Renal cortical epithelial cell (primary cell): ENCODE measurements at regions not wholly inside any gene's neighbourhood (a gene's known extent, or its start where the extent isn't known, plus 50 kb on each side); places are given as distances from the start of the nearest gene placed in this dataset.
"Not testable (repeated sequence)": the region's sequence is repeated elsewhere in the genome, so short reads cannot be mapped to it uniquely, and the experiment has no call there.

ENCODE experiments used
- DNase-seq: peaks from one replicate; pipeline ENCODE4 v3.0.0-alpha.2; 2011; ENCODE audit warnings: low read depth

DNA sequence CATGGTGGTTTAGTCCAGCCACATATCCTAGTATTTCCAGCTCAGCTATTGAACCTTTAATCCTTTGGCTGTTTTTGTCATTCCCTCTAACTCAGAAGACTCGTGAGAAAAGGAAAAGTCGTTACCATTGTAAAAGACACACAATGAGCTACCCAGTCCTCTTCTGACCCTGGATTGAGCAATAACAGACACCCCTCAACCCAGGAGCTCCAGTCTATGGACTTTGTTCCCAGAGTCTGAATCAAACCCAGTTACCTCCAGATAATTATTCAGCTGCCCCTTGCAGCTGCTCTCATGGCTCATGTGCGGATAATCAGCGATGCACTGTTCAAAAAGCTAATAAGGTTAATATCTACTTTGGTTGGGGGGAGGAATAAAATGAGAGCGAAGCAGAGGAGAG lies 402.4 kb downstream of the BTG1 start:
- no peak for DNase-seq

DNA sequence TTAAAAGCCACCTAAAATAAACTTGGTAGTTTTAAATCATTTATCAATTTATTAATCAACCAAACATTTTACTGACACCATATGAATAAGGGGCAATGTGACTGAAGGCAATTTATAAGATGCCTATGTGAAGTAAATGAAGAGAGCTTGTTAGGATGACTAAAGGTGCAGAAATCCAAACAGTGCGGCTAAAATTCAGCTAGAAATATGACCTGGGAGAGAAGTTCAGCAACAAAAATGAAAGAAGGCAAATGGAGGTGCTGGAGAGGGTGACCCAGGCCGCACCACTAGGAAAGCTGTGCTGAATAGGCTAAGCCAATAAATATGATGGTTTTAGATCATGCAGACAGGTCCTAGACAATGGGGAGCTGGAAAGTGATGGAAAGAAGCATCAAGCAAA lies 403.7 kb downstream of the BTG1 start:
- no peak for DNase-seq

DNA sequence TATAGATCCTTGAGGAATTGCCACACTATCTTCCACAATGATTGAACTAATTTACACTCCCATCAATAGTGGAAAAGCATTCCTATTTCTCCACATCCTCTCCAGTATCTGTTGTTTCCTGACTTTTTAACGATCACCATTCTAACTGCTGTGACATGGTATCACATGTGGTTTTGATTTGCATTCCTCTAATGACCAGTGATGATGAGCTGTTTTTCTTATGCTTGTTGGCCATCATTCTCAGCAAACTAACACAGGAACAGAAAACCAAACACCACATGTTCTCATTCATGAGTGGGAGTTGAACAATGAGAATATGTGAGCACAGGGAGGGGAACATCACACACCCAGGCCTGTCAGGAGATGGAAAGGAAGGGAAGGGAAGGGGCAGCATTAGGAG lies 411.8 kb downstream of the BTG1 start:
- DNase-seq = not testable (repeated sequence)

DNA sequence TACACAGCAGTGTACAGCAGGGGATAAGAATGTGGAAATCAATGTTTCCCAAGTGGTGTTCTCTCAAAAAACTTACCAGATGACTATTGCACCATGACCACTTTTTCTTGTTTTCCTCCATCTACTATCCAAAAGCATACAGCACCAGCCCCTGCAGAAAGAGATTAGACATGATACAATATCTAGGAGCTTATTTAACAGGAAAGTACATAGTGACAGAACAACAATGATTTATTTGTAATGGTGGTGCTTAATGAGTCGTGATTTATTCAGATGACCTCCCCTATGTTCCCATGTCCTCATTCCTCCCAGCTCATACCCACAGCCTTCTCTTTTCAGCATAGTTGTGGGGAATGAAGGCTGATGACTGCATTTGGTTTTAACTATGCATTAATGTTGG lies 413.6 kb downstream of the BTG1 start:
- peak; percentile 54 for DNase-seq

GRCh38 chr12:91729543-91729942 lies 416.1 kb downstream of the BTG1 start:
- no peak for DNase-seq

DNA sequence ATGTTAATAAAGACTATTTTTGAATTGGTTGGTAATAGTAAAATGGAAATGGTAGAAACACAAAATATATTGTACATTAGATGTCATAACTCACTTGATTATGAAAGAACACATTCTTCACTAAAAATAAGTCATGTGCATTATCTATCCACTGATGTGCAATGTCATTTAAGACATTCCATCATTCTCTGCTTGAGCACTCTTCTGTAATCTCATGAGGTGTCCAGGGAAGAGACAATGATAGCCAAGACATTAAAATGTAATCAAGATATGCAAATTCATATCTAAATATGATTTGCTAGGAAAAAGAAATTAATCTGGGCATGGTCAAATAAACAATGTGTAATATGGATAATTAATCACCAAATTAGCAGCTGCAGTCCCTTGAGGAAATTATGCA lies 422.5 kb downstream of the BTG1 start:
- no peak for DNase-seq

- peak; percentile 57 for DNase-seq
These were observed 423.6 kb downstream of the BTG1 start for GRCh38 chr12:91722072-91722471.

DNA sequence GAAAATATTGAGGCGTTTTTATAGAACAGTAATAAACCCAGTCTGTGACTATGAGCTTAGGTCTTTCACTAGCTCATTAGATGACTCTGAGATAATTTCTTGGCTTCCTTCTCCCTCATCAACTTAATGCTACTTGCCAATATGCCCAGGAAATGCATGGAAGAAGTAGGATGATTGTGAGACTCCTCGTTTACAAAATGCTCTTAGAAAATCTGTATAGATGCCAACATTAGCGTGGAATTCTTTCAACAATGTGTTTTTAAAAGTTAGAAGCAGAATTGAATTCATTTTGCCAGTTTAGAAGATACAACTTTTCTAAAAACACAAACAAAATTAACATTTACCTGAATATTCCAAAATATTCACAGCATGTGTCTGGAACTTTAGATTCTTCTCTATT lies 424.6 kb downstream of the BTG1 start:
- no peak for DNase-seq

GRCh38 chr12:91718326-91718725 lies 427.3 kb downstream of the BTG1 start:
- no peak for DNase-seq

GRCh38 chr12:91717804-91718203 lies 427.8 kb downstream of the BTG1 start:
- DNase-seq = peak; percentile 4

DNA sequence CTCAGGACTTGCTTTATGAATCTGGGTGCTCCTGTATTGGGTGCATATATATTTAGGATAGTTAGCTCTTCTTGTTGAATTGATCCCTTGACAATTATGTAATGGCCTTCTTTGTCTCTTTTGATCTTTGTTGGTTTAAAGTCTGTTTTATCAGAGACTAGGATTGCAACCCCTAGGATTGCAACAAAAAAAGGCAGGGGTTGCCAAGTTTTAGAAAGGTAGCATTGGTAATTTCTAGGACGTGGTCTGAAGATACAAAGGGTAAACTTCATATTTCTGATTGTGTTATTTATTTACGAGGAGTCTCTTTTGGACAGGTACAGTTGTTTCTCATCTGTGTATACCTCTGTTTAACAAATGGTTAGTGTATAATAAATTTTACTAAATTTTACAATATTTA lies 433.7 kb downstream of the BTG1 start:
- DNase-seq = not testable (repeated sequence)

- DNase-seq = no peak
These were observed 439.2 kb downstream of the BTG1 start for GRCh38 chr12:91706466-91706865.

DNA sequence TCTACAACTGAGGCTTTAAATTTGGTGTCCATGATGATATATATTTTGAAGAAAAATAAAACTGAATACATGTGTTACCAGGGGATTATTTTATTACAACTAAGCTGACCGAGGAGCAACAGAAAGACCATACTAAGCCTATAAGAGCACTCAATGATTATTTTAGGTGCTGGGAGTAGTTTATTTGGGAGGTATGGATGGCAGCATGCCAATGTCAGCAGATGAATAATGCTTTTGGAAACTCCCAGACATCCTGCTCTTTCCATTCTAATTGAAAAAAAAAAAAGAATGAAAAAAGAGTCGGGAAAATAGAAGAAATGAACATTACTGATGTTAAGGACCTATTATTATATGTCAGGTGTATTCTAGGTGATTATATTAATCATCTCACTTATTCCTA lies 441.2 kb downstream of the BTG1 start:
- peak; percentile 36 for DNase-seq

DNA sequence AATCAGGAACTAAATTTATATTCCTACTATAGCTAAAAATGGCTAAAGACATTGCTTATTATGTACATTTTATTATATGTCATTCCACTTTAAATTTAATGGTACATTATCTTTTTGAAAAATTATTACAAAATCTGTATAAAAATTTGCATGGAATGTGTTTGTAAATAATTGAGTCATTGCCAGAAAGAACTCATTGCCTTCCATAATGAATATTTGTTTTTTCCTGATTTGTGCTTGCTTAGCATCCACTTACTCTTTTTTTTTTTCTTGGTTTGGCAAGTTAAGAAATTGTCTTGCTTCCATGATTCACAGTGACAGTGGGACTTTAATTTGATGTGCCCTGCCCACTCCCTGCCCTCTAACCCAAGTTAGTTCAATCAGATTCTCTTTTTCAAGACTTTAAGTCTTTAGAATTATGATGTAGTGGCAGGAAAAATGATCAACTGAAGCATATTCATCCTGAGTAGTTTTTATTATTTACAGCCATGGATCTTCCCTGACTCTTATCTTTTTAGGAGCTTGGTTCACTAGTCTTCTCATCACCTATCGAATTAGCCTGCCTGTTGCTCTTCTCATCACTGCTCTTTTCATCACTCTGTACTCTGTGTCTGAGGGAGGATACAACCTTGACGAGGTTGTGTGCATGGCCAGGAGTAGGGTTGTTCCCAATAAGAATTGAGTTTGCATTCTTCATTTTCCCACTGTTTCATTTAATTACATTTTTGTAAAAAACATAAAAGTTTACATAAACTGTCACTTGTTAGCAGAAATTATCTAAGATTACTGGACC lies 442.0 kb downstream of the BTG1 start:
- DNase-seq = no peak

- DNase-seq = no peak
These were observed 442.7 kb downstream of the BTG1 start for GRCh38 chr12:91702843-91703425.

DNA sequence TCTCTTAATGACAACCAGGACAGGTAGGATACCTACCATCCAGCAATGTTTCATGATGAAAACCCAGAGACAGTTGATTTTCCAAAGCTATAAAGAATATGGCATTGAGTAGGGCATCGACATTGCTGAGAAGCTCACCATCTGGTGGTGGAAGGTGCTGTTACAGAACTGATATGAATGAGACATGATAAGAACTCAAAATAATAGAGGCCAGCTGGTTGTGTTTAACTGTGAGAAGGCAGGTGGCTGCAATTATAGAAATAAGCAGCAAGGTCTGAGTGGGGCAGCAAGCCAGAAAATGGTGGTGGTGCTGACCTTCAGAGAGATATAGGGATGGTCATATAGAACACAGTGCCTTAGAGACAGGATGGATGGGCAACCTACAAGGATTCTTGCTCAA lies 449.7 kb downstream of the BTG1 start:
- no peak for DNase-seq

GRCh38 chr12:91695406-91695805 lies 450.2 kb downstream of the BTG1 start:
- DNase-seq = not testable (repeated sequence)

DNA sequence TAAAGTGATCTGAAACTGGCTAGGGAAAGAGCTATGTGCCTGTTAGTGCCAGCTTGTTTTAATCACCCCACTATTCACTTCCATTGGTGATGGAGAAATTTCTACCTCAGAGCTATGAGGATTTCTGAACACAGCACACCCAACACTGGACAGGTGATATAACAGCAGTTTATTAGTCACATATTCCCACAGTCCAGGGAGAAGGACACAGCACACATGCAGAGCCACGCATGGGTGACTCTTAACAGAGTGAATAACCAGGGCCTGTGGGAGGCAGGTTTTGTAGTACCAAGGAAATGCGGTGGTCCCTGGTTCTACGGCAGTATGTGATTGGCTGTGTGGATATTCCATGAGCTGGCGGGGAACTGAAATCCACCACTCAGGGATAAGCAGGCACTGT lies 455.1 kb downstream of the BTG1 start:
- peak; percentile 57 for DNase-seq

DNA sequence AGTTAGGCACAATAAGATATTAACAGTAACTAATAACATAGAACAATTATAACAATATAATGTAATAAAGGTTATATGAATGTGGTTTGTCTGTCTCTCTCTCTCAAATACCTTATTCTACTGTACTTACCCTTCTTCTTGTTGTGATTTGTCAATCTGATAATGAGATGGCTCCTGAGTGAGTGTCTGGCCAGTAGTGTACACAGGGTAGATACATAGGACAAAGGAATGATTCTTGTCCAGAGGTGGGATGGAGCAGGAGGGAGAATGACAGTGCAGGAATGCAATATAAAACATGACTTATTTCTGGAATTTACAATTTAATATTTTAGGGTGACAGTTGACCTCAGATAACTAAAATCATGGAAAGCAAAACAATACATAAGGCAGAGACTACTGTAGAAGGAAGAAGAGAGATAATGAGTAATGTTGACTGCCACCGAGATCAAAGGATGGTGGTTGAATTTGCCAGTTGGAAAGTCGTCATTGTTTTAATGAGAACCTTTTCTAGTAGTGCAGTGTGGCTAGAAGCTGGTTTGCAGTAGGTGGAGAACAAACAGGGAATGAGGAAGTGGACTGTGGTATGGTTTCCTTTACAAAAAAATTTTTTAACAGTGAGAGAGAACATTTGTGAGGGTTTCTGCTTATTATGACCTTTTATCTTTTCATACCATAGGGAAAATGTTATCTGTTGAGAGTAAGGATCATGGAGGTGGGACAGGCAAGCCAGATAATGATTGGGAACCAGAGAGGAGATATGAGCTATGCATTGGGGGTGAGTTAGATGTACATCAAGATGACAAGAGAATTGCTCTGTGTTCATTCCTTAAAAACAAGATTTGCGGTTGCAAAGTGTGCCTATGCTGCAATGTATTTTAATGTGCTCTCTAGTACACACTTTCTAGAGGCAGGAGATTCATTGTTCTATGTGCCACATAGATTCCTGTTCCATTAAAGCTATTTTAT lies 458.3 kb downstream of the BTG1 start:
- DNase-seq = no peak

DNA sequence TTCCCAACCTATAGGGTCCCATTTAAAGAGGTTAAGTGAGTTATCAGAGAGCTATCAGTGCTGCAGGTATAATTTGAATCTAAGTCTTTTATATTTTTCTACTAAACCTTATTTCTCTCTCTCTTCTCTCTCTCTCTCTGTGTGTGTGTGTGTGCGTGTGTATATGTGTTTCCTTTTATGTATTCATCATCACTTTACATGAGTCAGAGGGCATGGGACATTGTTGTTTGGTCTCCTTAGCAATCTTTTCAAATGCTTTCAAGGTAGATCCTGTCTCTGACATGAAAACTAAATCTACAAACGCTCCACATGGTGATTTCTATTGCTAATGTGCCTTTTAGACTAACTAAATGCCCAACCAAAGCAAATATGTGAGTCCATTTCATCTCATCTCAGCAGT lies 459.7 kb downstream of the BTG1 start:
- DNase-seq = peak; percentile 54

DNA sequence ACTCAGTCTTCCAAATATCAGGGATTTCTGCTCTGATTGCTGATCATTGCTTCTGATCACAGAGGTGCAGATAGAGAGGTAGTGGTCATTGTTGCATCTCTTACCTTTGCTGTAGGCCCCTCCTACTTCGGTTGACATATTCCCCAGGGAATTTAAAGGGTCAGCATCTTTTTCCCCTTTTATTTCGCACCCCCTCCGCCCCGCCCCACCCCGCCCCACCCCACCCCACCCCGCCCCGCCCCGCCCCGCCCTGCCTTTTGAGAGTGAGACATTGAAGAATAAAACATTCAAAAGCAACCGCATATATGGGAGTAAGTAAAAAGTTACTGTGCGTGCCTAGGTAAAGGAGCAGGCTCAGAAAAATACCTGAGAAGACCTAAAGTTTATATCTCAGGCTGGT lies 463.9 kb downstream of the BTG1 start:
- DNase-seq = no peak

DNA sequence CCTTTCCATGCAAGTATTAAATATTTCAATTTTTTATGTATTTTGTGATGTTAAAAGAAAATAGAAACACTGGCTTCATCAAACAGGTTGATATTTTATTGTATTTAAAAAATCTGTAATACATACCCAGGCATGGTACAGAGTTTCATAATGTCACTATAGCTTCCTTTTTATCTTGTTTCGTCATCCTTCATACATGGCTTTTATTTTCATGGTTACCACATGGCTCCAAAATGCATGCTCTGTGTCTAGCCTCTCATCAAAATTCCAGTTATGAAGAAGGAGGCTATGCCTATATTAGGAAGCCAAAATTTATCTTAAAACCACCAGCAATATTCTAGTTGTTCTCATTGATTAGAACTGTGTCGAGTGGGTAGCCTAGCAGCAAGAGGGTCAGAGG lies 464.8 kb downstream of the BTG1 start:
- DNase-seq = no peak

DNA sequence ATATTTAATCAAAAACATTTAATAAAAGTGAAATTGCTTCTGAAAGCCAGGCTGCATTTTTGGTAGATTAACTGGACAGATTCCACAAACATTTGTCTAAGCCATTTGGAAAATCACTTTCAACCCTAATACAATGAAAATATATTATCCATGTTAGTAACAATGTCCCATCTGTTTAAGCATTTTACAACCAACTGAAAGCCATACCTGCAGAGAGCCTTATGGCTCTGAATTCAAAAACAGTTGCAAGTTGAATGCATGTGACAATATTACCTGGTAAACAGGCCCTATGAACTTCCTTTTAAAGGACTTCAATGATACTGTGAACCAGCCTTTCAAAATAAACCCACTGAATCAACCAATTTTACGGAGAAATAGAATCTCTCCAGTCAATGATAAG lies 468.1 kb downstream of the BTG1 start:
- DNase-seq = no peak
